ENCODE measurements at regions not wholly inside any gene's neighbourhood (a gene's known extent, or its start where the extent isn't known, plus 50 kb on each side); places are given as distances from the start of the nearest gene placed in this dataset.

DNA sequence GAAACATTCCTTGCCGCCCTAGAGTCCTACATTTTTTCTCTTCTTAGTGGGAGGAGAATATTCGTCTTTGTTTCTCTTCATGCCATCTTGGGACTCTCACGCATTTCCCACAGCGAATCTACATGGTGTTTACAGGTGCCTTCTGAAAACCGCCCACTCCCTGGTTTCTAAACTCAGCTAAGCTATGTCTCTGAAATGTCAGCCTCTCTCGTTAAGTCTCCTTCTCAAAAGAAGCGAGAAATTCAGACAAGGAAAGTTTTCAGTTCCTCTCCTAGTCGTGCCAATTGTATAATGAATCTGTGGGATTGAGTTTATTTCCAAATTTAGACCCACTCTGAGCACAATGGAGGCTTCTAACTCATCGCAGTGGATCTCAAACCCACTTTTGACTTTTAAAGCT is 186.8 kb upstream of the NFIB start:
- H3K4me3 ChIP-seq (replicated peaks in 1 of 2; ENCODE audit: low read depth in 1 of 2, low read length in 2 of 2), result no peak overlapping the region
- ATAC-seq (no peak), DNase-seq (ENCODE audit: low read depth, low spot score) (no peak)
- no peak overlapping the region for H3K9ac ChIP-seq (ENCODE audit: low read length)
- intact Hi-C loops (cut with micrococcal nuclease), result no loop called here
- H3K79me2 ChIP-seq (ENCODE audit: insufficient read depth, low read length), result no peaks in the 10 kb centered on the region
- no peaks in the 10 kb centered on the region for H3K9me3 ChIP-seq (ENCODE audit: control insufficient read depth in 1 of 2, insufficient read depth in 1 of 2, low read depth in 1 of 2, low read length in 2 of 2)
- no peaks in the 10 kb centered on the region for H3K36me3 ChIP-seq (ENCODE audit: control insufficient read depth in 1 of 2, insufficient read depth in 2 of 2, low read length in 2 of 2)
- no peak for TF ChIP-seq ZFX (IDR thresholded peaks at IDR 0.05)
- TF ChIP-seq CBX3 (IDR thresholded peaks at IDR 0.05; ENCODE audit: low read depth), result no peak
- TF ChIP-seq, protein P1, sequence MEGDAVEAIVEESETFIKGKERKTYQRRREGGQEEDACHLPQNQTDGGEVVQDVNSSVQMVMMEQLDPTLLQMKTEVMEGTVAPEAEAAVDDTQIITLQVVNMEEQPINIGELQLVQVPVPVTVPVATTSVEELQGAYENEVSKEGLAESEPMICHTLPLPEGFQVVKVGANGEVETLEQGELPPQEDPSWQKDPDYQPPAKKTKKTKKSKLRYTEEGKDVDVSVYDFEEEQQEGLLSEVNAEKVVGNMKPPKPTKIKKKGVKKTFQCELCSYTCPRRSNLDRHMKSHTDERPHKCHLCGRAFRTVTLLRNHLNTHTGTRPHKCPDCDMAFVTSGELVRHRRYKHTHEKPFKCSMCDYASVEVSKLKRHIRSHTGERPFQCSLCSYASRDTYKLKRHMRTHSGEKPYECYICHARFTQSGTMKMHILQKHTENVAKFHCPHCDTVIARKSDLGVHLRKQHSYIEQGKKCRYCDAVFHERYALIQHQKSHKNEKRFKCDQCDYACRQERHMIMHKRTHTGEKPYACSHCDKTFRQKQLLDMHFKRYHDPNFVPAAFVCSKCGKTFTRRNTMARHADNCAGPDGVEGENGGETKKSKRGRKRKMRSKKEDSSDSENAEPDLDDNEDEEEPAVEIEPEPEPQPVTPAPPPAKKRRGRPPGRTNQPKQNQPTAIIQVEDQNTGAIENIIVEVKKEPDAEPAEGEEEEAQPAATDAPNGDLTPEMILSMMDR (IDR thresholded peaks at IDR 0.05 in 2 of 3, conservative IDR thresholded peaks at IDR 0.05 in 1 of 3; ENCODE audit: borderline replicate concordance in 1 of 3, insufficient read depth in 1 of 3, low read depth in 2 of 3, low read length in 2 of 3), result no peak
- TF ChIP-seq POLR2A (IDR thresholded peaks at IDR 0.05; ENCODE audit: borderline replicate concordance, extremely low read depth, insufficient read depth, insufficient read length), result no peak
- no peak for TF ChIP-seq TCF7L2 (IDR thresholded peaks at IDR 0.05; ENCODE audit: borderline replicate concordance, extremely low read depth, insufficient read depth, insufficient read length)
- no peak for TF ChIP-seq EZH2 (IDR thresholded peaks at IDR 0.05)
- no peak for TF ChIP-seq EGR1 (IDR thresholded peaks at IDR 0.05; ENCODE audit: low read depth)
- TF ChIP-seq, protein P2, sequence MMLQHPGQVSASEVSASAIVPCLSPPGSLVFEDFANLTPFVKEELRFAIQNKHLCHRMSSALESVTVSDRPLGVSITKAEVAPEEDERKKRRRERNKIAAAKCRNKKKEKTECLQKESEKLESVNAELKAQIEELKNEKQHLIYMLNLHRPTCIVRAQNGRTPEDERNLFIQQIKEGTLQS (IDR thresholded peaks at IDR 0.05), result no peak
- no peak for TF ChIP-seq RAD21 (IDR thresholded peaks at IDR 0.05; ENCODE audit: low read depth)
- no peak for TF ChIP-seq SIN3A (IDR thresholded peaks at IDR 0.05; ENCODE audit: low read depth)
- TF ChIP-seq YY1 (IDR thresholded peaks at IDR 0.05; ENCODE audit: extremely low read depth, insufficient replicate concordance, low read depth, low read length), result no peak
- no peak for TF ChIP-seq SRF (IDR thresholded peaks at IDR 0.05; ENCODE audit: low read depth)
- no peak for TF ChIP-seq ZNF274 (IDR thresholded peaks at IDR 0.05; ENCODE audit: low read depth, low read length)
- TF ChIP-seq EZH2phosphoT487 (IDR thresholded peaks at IDR 0.05; ENCODE audit: borderline replicate concordance), result no peak
- TF ChIP-seq, protein P3, sequence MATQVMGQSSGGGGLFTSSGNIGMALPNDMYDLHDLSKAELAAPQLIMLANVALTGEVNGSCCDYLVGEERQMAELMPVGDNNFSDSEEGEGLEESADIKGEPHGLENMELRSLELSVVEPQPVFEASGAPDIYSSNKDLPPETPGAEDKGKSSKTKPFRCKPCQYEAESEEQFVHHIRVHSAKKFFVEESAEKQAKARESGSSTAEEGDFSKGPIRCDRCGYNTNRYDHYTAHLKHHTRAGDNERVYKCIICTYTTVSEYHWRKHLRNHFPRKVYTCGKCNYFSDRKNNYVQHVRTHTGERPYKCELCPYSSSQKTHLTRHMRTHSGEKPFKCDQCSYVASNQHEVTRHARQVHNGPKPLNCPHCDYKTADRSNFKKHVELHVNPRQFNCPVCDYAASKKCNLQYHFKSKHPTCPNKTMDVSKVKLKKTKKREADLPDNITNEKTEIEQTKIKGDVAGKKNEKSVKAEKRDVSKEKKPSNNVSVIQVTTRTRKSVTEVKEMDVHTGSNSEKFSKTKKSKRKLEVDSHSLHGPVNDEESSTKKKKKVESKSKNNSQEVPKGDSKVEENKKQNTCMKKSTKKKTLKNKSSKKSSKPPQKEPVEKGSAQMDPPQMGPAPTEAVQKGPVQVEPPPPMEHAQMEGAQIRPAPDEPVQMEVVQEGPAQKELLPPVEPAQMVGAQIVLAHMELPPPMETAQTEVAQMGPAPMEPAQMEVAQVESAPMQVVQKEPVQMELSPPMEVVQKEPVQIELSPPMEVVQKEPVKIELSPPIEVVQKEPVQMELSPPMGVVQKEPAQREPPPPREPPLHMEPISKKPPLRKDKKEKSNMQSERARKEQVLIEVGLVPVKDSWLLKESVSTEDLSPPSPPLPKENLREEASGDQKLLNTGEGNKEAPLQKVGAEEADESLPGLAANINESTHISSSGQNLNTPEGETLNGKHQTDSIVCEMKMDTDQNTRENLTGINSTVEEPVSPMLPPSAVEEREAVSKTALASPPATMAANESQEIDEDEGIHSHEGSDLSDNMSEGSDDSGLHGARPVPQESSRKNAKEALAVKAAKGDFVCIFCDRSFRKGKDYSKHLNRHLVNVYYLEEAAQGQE (IDR thresholded peaks at IDR 0.05; ENCODE audit: low read depth), result no peak
- TF ChIP-seq POLR2AphosphoS5 (IDR thresholded peaks at IDR 0.05; ENCODE audit: low read depth, low read length), result no peak
- TF ChIP-seq JUND (IDR thresholded peaks at IDR 0.05), result no peak
- no peak overlapping the region for H2AFZ ChIP-seq (ENCODE audit: low read depth, low read length, poor library complexity, severe bottlenecking)
- ChIA-PET POLR2A (no interaction called here), CTCF (no interaction called here), RAD21 (ENCODE audit: low non-redundant PET in 1 of 2, low total read pairs in 2 of 2, uncharacterized antibody in 2 of 2, unreplicated experiment in 2 of 2) (no interaction called here)
- H3K9me2 ChIP-seq (ENCODE audit: insufficient read depth), result no peaks in the 10 kb centered on the region
- peaks cover 51% of the 10 kb centered on the region for H3K27me3 ChIP-seq (ENCODE audit: insufficient read depth, low read length)
- no peaks in the 10 kb centered on the region for H3K4me1 ChIP-seq (ENCODE audit: control insufficient read depth in 1 of 2, insufficient read depth in 2 of 2, low read length in 2 of 2)
- BruUV-seq (replicated peaks), result no TSS peak
- H4K20me1 ChIP-seq (ENCODE audit: insufficient read depth), result no peaks in the 10 kb centered on the region
- H3K4me2 ChIP-seq (ENCODE audit: low read length), result no peak overlapping the region
- no peak overlapping the region for H3K27ac ChIP-seq (ENCODE audit: low read depth, low read length)

Data from HCT116 (cell line).